T-helper 2 cell treated with Interferon-gamma antibody and Interleukin-4, amounts not matched to agents 100 ng/mL and 5 ng/mL, for 36 hours (primary cell): ENCODE measurements at regions not wholly inside any gene's neighbourhood (a gene's known extent, or its start where the extent isn't known, plus 50 kb on each side); places are given as distances from the start of the nearest gene placed in this dataset.

Source experiments
- intact Hi-C: fragments of 100-400 bp; cut with micrococcal nuclease; formaldehyde crosslinking; loops from one replicate; pipeline ENCODE4 v1.15.1; 2023

GRCh38 chr4:137468836-137469235 lies 63.5 kb downstream of the PCDH18 start:
- intact Hi-C loops, result no loop called here

- intact Hi-C loops, result no loop called here
Measured at GRCh38 chr4:137467537-137467936, 64.8 kb downstream of the PCDH18 start.

DNA sequence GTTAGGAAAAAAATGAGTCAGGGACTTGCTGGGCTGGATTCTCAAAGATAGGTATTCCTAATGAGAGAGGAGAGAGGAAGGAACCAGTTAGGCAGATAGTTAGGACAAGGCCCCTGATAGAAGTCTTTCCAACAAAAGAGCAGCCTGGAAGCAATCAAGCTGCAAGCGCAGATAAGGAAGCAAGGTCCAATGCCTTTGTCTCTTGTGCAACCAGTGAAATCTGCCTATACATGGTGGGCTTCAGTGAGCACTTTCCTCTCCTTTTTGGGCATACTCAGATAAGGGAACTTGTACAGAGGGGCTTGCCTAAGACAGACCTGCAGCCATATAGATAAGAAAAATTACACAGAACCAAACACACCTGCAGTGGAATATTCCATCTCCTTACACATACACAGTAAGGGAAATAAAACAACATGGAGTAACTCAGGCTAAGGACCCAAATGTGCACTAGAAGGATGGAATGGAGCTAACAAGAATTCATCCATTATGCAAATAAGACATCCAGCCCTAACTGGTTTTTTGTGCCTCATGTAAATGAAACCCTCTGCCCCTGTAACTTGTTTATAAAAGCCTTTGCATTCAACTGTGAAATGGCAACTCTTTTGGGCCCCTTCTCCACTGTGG lies 68.8 kb downstream of the PCDH18 start:
- intact Hi-C loops, result no loop called here

- intact Hi-C loops, result no loop called here
Measured at GRCh38 chr4:137455647-137456321, 76.5 kb downstream of the PCDH18 start.

DNA sequence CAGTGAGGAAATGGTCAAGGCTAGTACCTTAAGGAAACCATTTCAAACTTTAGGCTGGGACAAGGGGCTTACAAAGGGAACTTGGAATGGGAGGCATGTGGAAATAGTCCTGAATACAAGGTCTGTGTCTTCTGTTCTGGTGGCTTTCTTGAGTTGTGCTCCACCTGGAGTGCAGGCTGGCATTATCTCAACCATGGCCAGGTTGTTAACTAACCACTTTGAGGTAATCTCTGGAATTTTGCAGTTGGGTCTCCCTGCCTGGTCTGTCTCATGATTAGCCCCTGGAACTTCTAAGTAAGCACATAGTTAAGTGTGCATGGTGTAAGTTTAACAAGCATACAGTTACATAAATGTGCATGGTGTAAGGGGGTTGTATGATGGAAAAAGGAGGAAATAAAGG lies 77.5 kb downstream of the PCDH18 start:
- intact Hi-C loops, result no loop called here

- intact Hi-C loops, result no loop called here
Measured at GRCh38 chr4:137452799-137453198, 79.5 kb downstream of the PCDH18 start.

DNA sequence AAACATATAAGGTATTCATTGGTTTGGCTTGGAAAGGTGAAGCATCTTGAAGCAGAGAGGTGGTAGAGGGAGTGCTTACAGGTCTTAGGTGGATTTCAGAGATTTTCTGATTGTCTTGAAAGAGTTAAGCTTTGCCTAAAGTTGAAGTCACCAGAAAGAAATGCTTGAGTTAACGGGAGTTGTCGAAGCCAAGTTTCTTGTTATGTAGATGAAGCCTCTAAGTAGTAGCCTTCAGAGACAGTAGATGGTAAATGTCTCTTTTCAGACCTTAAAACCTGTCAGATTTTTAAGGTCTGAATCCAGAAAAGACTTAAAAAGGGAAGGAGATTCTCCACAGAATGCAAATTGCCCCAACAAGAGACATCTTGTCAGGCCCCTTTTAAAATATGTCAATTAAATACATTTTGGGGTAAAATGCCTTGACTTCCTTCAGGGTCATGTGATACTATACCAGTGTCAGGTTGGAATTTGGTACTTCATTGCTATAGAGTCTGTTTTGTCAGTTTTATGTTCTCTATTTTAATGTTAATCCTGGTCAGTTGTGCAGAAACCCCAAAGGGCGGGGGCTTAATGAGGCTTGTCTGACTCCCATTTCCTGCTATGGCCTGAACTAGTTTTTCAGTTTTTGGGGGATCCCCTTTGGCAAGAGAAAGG lies 81.0 kb downstream of the PCDH18 start:
- intact Hi-C loops, result no loop called here

DNA sequence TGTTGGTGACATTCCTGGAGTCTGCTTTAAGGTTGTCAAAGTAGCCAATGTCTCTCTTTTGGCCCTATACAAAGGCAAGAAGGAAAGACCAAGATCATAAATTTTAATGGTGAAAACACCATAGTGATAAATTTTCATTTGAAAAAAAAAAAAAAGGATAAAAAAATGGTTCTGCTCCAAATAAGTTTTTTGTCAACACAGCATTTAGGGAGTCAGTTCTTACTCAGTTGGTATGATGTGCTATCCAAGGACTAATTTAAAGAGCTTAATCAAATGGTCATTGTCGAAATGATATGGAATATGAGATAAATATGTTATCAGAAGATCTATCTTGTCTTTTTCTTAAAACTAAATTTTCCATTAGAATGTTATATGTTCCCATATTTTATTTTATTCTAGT lies 83.9 kb downstream of the PCDH18 start:
- intact Hi-C loops, result no loop called here

DNA sequence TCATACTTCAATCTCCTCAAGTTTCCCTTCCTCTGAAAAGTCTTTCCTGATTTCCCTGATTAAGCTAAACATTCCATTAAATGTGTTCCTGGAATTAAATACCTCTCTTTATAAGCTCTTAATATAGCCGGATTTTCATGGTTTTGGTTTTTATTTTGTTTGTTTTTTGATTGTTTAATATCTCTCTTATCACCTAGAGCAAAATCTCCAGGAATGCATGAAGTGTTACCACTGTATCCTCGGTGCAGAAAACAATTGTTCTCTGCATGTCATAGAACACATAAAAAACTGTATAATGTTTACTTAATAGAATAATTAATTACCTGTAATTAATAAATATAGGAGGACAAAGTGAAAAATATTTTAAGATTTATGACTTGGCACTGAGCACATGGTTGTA lies 86.2 kb downstream of the PCDH18 start:
- intact Hi-C loops, result no loop called here

- intact Hi-C loops, result no loop called here
Measured at GRCh38 chr4:137443031-137443800, 89.1 kb downstream of the PCDH18 start.

DNA sequence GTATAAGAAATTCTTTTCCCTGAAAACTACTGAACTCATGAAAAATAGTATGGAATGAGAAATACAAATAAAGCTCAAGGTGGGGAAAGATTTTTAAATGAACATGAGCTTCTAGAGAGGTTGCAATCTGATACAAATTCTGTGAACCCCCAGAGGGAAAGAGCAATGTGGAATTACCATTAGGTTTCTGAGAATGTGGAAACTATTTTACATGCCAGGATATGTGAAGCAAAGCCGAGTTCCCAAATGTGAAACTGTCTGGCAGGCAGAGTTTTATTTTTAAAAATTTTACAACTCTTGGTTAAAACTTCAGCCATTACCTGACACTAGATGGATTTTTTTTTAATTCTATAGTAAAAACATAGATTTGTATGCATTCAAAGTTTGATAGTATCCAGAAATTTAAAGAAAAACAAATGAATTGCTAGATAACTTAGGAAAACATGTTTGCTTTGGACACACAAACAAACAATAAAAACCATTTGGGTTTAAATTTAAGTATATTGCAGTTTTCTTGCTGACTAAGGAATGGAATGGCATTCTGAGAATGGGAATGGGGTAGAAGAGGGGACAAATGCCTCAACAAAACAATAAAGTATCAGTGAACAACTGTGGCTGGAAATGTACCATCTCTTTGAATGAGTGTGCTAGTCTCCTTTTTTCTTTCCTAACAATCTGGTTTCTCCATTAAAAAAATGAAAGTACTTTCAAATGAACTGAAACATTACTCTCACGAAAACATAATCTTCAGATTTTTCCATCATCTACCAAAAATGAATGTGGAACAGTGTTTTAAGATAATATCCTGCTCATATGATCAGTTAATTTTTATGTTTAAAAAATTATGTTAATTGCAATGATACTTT lies 99.6 kb downstream of the PCDH18 start:
- intact Hi-C loops, result no loop called here

DNA sequence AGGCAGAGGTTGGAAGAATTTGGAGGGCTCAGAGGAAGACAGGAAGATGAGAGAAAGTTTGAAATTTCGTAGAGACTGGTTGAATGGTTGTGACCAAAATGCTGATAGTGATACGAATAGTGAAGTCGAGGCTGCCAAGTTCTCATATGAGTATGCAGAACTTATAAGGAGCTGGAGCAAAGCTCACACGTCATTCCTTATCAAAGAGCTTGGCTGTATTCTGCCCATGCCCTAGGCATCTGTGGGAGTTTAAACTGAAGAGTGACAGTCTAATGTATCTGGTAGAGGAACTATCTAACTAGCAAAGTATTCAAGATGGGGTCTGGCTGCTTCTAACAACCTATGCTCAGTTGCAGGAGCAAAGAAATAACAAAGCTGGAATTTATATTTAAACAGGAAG lies 102.1 kb downstream of the PCDH18 start:
- intact Hi-C loops, result no loop called here

- intact Hi-C loops, result no loop called here
Measured at GRCh38 chr4:137427411-137427810, 104.9 kb downstream of the PCDH18 start.

GRCh38 chr4:137425281-137425680 lies 107.0 kb downstream of the PCDH18 start:
- intact Hi-C loops, result no loop called here

- intact Hi-C loops, result no loop called here
Measured at GRCh38 chr4:137422666-137423065, 109.6 kb downstream of the PCDH18 start.

DNA sequence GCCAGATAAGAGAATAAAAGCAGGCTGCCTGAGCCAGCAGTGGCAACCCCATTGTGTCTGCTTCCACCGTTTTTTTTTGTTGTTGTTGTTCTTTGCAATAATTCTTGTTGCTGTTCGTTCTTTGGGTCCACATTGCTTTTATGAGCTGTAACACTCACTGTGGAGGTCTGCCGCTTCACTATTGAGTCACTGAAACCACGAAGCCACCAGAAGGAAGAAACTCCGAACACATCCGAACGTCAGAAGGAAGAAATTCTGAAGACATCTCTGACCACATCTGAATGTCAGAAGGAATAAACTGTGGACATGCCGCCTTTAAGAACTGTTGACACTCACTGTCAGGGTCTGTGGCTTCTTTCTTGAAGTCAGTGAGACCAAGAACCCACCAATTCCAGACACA lies 110.5 kb downstream of the PCDH18 start:
- intact Hi-C loops, result no loop called here

DNA sequence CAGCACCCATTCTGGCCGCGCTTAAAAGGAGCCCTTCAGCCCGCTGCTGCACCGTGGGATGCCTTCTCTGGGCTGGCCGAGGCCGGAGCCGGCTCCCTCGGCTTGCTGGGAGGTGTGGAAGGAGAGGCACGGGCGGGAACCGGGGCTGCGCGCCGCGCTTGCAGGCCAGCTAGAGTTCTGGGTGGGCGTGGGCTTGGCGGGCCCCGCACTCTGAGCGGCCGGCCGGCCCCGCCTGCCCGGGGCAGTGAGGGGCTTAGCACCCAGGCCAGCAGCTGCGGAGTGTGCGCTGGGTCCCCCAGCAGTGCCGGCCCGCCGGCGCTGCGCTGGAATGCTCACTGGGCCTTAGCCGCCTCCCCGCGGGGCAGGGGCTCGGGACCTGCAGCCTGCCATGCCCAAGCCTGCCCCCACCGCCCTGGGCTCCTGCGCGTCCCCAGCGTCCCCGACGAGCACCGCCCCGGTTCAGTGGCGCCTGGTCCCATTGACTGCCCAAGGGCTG lies 111.3 kb downstream of the PCDH18 start:
- intact Hi-C loops, result no loop called here

GRCh38 chr4:137417676-137418075 lies 114.6 kb downstream of the PCDH18 start:
- intact Hi-C loops, result no loop called here

- intact Hi-C loops, result no loop called here
Measured at GRCh38 chr4:137414802-137415201, 117.5 kb downstream of the PCDH18 start.

GRCh38 chr4:137408527-137409177 lies 123.6 kb downstream of the PCDH18 start:
- intact Hi-C loops, result no loop called here
